ENCODE measurements at regions not wholly inside any gene's neighbourhood (a gene's known extent, or its start where the extent isn't known, plus 50 kb on each side); places are given as distances from the start of the nearest gene placed in this dataset.
A peak's percentile ranks its signal among the peaks of the same experiment; 100 is the strongest.

DNA sequence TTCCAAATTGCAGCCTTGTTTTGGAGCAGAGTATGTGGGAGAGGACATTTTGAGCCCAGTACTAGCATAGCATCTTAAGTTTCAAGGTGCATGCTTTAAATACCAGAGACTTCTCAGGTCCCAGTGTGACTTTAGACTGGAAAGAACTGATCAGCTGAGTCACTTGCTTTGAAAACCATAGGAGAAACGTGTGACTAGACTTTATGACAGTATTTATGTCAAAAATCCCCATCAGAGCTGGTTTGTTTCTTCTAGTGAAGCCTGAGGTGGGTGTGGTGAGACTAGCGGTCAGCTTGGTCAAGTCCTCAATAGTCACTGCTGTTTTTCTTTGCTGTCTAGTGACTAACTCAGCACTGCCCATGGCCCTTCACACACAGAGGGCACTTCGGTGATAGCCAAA, 724.2 kb downstream of the GATA3 start:
- no CpG with 5 or more reads among the region's 3 CpGs for WGBS (ENCODE audit: extremely low coverage, insufficient coverage, insufficient read length)
- no peak overlapping the region for H4K12ac ChIP-seq (ENCODE audit: low read depth, low read length)
- H2BK5ac ChIP-seq (ENCODE audit: low read depth, low read length, poor library complexity): no peak overlapping the region
- no peak overlapping the region for H3K9ac ChIP-seq (ENCODE audit: low read length)
- H2AFZ ChIP-seq (ENCODE audit: insufficient read depth, low read length, poor library complexity): no peak overlapping the region
- peaks cover 2 to 3% of the 10 kb centered on the region in 2 experiments for H3K4me1 ChIP-seq (ENCODE audit: control insufficient read depth in 1 of 2, insufficient read depth in 2 of 2, low read length in 2 of 2)
- H3K27ac ChIP-seq (ENCODE audit: low read depth, low read length): no peak overlapping the region
- H3K79me1 ChIP-seq (ENCODE audit: low read length): no peaks in the 10 kb centered on the region
- H3K79me2 ChIP-seq (ENCODE audit: control insufficient read depth, insufficient read depth, low read length, poor library complexity): no peaks in the 10 kb centered on the region
- H3K27me3 ChIP-seq (ENCODE audit: insufficient read depth, low read length): no peaks in the 10 kb centered on the region
- no peak overlapping the region for H2BK12ac ChIP-seq (ENCODE audit: low read length)
- H2AK5ac ChIP-seq (ENCODE audit: low read length): no peak overlapping the region
- H2BK120ac ChIP-seq (ENCODE audit: insufficient read depth, low read length, poor library complexity): no peak overlapping the region
- H4K8ac ChIP-seq (ENCODE audit: low read depth, low read length): no peak overlapping the region
- no peak overlapping the region for H4K91ac ChIP-seq (ENCODE audit: low read depth, low read length)
- H3K36me3 ChIP-seq (ENCODE audit: control insufficient read depth in 1 of 2, insufficient read depth in 2 of 2, low read length in 2 of 2): no peaks in the 10 kb centered on the region
- no peak overlapping the region for H3K4me2 ChIP-seq (ENCODE audit: low read length)
- peak; percentile 4 to 52 for DNase-seq
- H3K23ac ChIP-seq (ENCODE audit: low read length): no peak overlapping the region
- H3K18ac ChIP-seq (ENCODE audit: low read length): no peak overlapping the region
- no peak overlapping the region for H3K4me3 ChIP-seq (ENCODE audit: low read depth, low read length)
- no peak overlapping the region for H3K4ac ChIP-seq (ENCODE audit: low read depth, low read length)
- no peaks in the 10 kb centered on the region for H3K9me3 ChIP-seq (ENCODE audit: insufficient read depth, low read depth, low read length)
- no peak overlapping the region for H3K14ac ChIP-seq (ENCODE audit: low read length)

DNA sequence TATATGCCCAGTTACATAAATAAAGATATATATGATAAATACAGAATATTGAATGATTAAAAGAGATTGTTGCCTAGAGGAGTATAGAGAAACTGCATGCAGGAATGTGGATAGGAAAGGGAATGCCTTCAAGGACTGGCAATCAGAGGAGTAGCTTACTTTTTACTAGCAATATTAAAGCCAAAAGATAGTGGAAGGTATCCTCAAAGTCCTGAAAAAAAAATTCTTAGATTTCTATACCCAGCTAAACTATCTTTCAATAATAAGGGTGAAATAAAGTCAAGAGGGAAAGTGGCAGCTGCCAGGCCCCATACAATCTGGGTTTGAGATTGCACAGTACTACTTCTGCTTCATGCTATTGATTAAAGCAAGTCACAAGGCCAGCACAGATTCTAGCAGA, 733.2 kb downstream of the GATA3 start:
- Histone ChIP-seq H3K27ac (ENCODE audit: low read depth, low read length) (no peak overlapping the region), H3K18ac (ENCODE audit: low read length) (no peak overlapping the region), H4K8ac (ENCODE audit: low read depth, low read length) (no peak overlapping the region), H4K91ac (ENCODE audit: low read depth, low read length) (no peak overlapping the region), H3K9me3 (ENCODE audit: insufficient read depth, low read depth, low read length) (no peaks in the 10 kb centered on the region), H3K36me3 (ENCODE audit: control insufficient read depth in 1 of 2, insufficient read depth in 2 of 2, low read length in 2 of 2) (no peaks in the 10 kb centered on the region), H3K79me1 (ENCODE audit: low read length) (no peaks in the 10 kb centered on the region), H3K4me3 (ENCODE audit: low read depth, low read length) (no peak overlapping the region), H3K23ac (ENCODE audit: low read length) (no peak overlapping the region), H2AFZ (ENCODE audit: insufficient read depth, low read length, poor library complexity) (no peak overlapping the region), H3K14ac (ENCODE audit: low read length) (no peak overlapping the region), H3K4me2 (ENCODE audit: low read length) (no peak overlapping the region), H4K12ac (ENCODE audit: low read depth, low read length) (no peak overlapping the region), H2BK120ac (ENCODE audit: insufficient read depth, low read length, poor library complexity) (no peak overlapping the region), H2BK12ac (ENCODE audit: low read length) (no peak overlapping the region), H3K9ac (ENCODE audit: low read length) (no peak overlapping the region), H3K4ac (ENCODE audit: low read depth, low read length) (no peak overlapping the region), H3K4me1 (ENCODE audit: control insufficient read depth in 1 of 2, insufficient read depth in 2 of 2, low read length in 2 of 2) (no peaks in the 10 kb centered on the region), H3K79me2 (ENCODE audit: control insufficient read depth, insufficient read depth, low read length, poor library complexity) (no peaks in the 10 kb centered on the region), H2AK5ac (ENCODE audit: low read length) (no peak overlapping the region), H3K27me3 (ENCODE audit: insufficient read depth, low read length) (no peaks in the 10 kb centered on the region), H2BK5ac (ENCODE audit: low read depth, low read length, poor library complexity) (no peak overlapping the region)
- no peak for DNase-seq

DNA sequence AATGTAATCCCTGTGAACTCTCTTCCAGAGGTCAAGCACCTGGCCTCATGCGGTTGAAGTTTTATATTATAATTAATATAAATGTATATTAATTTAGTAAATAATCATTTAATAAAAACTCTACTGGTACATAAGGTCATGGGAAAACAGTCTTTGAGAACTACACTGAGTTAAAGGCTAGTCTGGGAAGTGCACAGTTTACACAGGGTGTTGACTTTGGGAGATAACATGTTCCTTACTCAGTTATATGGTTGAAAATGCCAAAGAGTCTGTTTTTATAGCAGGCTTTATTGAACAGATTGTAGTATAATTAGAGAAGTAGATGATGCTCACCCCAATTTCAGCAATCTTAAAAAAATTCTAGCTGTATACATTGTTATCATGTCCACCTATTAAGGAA, 735.9 kb downstream of the GATA3 start:
- Histone ChIP-seq H3K27me3 (ENCODE audit: insufficient read depth, low read length) (no peaks in the 10 kb centered on the region), H3K18ac (ENCODE audit: low read length) (no peak overlapping the region), H3K9me3 (ENCODE audit: insufficient read depth, low read depth, low read length) (no peaks in the 10 kb centered on the region), H3K9ac (ENCODE audit: low read length) (no peak overlapping the region), H3K36me3 (ENCODE audit: control insufficient read depth in 1 of 2, insufficient read depth in 2 of 2, low read length in 2 of 2) (no peaks in the 10 kb centered on the region), H3K23ac (ENCODE audit: low read length) (no peak overlapping the region), H2AK5ac (ENCODE audit: low read length) (no peak overlapping the region), H3K4ac (ENCODE audit: low read depth, low read length) (no peak overlapping the region), H3K79me2 (ENCODE audit: control insufficient read depth, insufficient read depth, low read length, poor library complexity) (no peaks in the 10 kb centered on the region), H2AFZ (ENCODE audit: insufficient read depth, low read length, poor library complexity) (no peak overlapping the region), H3K4me3 (ENCODE audit: low read depth, low read length) (no peak overlapping the region), H2BK120ac (ENCODE audit: insufficient read depth, low read length, poor library complexity) (no peak overlapping the region), H3K79me1 (ENCODE audit: low read length) (no peaks in the 10 kb centered on the region), H3K4me1 (ENCODE audit: control insufficient read depth in 1 of 2, insufficient read depth in 2 of 2, low read length in 2 of 2) (no peaks in the 10 kb centered on the region), H4K91ac (ENCODE audit: low read depth, low read length) (no peak overlapping the region), H3K4me2 (ENCODE audit: low read length) (no peak overlapping the region), H4K8ac (ENCODE audit: low read depth, low read length) (no peak overlapping the region), H2BK12ac (ENCODE audit: low read length) (no peak overlapping the region), H4K12ac (ENCODE audit: low read depth, low read length) (no peak overlapping the region), H3K14ac (ENCODE audit: low read length) (no peak overlapping the region), H3K27ac (ENCODE audit: low read depth, low read length) (no peak overlapping the region), H2BK5ac (ENCODE audit: low read depth, low read length, poor library complexity) (no peak overlapping the region)
- no CpG with 5 or more reads among the region's 1 CpG for WGBS (ENCODE audit: extremely low coverage, insufficient coverage, insufficient read length)
- DNase-seq: no peak

DNA sequence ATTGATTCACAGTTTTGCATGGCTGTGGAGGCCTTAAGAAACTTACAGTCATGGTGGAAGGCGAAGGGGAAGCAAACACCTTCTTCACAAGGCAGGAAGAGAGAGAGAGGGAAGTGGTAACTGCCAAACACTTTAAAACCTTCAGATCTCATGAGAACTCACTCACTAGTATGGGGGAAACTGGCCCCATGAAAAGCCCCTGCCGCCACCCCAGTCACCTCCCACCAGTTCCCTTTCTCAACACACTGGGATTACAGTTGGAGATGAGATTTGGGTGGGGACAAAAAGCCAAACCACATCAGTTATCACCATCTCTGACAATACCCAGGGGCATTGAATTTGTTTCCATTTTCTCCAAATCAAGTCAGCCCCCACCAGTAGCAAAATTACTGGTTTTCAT, 740.4 kb downstream of the GATA3 start:
- H3K79me1 ChIP-seq (ENCODE audit: low read length): no peaks in the 10 kb centered on the region
- no peak overlapping the region for H4K91ac ChIP-seq (ENCODE audit: low read depth, low read length)
- no CpG with 5 or more reads among the region's 2 CpGs for WGBS (ENCODE audit: extremely low coverage, insufficient coverage, insufficient read length)
- H3K27me3 ChIP-seq (ENCODE audit: insufficient read depth, low read length): no peaks in the 10 kb centered on the region
- no peak overlapping the region for H2BK12ac ChIP-seq (ENCODE audit: low read length)
- no peaks in the 10 kb centered on the region for H3K4me1 ChIP-seq (ENCODE audit: control insufficient read depth in 1 of 2, insufficient read depth in 2 of 2, low read length in 2 of 2)
- H3K27ac ChIP-seq (ENCODE audit: low read depth, low read length): no peak overlapping the region
- no peak overlapping the region for H2AK5ac ChIP-seq (ENCODE audit: low read length)
- no peak overlapping the region for H2BK120ac ChIP-seq (ENCODE audit: insufficient read depth, low read length, poor library complexity)
- H2BK5ac ChIP-seq (ENCODE audit: low read depth, low read length, poor library complexity): no peak overlapping the region
- H3K79me2 ChIP-seq (ENCODE audit: control insufficient read depth, insufficient read depth, low read length, poor library complexity): no peaks in the 10 kb centered on the region
- H3K23ac ChIP-seq (ENCODE audit: low read length): no peak overlapping the region
- no peak for DNase-seq
- no peak overlapping the region for H3K9ac ChIP-seq (ENCODE audit: low read length)
- no peak overlapping the region for H4K8ac ChIP-seq (ENCODE audit: low read depth, low read length)
- no peak overlapping the region for H2AFZ ChIP-seq (ENCODE audit: insufficient read depth, low read length, poor library complexity)
- H3K4me2 ChIP-seq (ENCODE audit: low read length): no peak overlapping the region
- H4K12ac ChIP-seq (ENCODE audit: low read depth, low read length): no peak overlapping the region
- H3K4me3 ChIP-seq (ENCODE audit: low read depth, low read length): no peak overlapping the region
- H3K36me3 ChIP-seq (ENCODE audit: control insufficient read depth in 1 of 2, insufficient read depth in 2 of 2, low read length in 2 of 2): no peaks in the 10 kb centered on the region
- no peaks in the 10 kb centered on the region for H3K9me3 ChIP-seq (ENCODE audit: insufficient read depth, low read depth, low read length)
- H3K4ac ChIP-seq (ENCODE audit: low read depth, low read length): no peak overlapping the region
- H3K14ac ChIP-seq (ENCODE audit: low read length): no peak overlapping the region
- no peak overlapping the region for H3K18ac ChIP-seq (ENCODE audit: low read length)

DNA sequence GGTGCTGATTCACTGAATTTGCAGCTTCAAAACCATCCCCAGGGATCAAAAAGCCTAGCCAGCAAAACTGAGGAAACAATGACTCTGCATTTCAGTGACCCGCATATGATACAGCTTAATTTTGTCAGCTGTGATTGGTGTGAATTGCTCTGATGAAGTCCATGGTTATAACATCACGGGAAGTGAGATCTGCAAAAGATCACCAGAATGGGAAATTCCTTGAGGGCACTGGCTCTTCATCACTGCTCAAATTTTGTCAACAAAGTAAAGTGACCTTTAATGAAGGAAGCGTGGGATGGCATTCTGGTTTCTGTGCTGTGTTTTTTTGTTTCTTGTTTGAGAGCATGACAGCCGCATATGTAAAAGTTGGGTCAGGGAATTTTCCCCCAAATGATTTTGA, 745.9 kb downstream of the GATA3 start:
- no CpG with 5 or more reads among the region's 4 CpGs for WGBS (ENCODE audit: extremely low coverage, insufficient coverage, insufficient read length)
- Histone ChIP-seq H3K79me2 (ENCODE audit: control insufficient read depth, insufficient read depth, low read length, poor library complexity) (no peaks in the 10 kb centered on the region), H3K36me3 (ENCODE audit: control insufficient read depth in 1 of 2, insufficient read depth in 2 of 2, low read length in 2 of 2) (no peaks in the 10 kb centered on the region)

More for the DNA sequence above, 745.9 kb downstream of the GATA3 start:
- no peak overlapping the region for H2BK12ac ChIP-seq (ENCODE audit: low read length)
- peaks cover 0 to 3% of the 10 kb centered on the region in 2 experiments for H3K4me1 ChIP-seq (ENCODE audit: control insufficient read depth in 1 of 2, insufficient read depth in 2 of 2, low read length in 2 of 2)
- no peak for DNase-seq
- H2BK120ac ChIP-seq (ENCODE audit: insufficient read depth, low read length, poor library complexity): no peak overlapping the region
- H3K27ac ChIP-seq (ENCODE audit: low read depth, low read length): no peak overlapping the region
- no peaks in the 10 kb centered on the region for H3K79me1 ChIP-seq (ENCODE audit: low read length)
- H3K4me2 ChIP-seq (ENCODE audit: low read length): no peak overlapping the region
- no peak overlapping the region for H3K23ac ChIP-seq (ENCODE audit: low read length)
- no peaks in the 10 kb centered on the region for H3K27me3 ChIP-seq (ENCODE audit: insufficient read depth, low read length)
- no peak overlapping the region for H3K4ac ChIP-seq (ENCODE audit: low read depth, low read length)
- no peak overlapping the region for H2BK5ac ChIP-seq (ENCODE audit: low read depth, low read length, poor library complexity)
- H4K91ac ChIP-seq (ENCODE audit: low read depth, low read length): no peak overlapping the region
- H3K9me3 ChIP-seq (ENCODE audit: insufficient read depth, low read depth, low read length): no peaks in the 10 kb centered on the region
- no peak overlapping the region for H3K18ac ChIP-seq (ENCODE audit: low read length)
- H3K9ac ChIP-seq (ENCODE audit: low read length): no peak overlapping the region
- H3K14ac ChIP-seq (ENCODE audit: low read length): no peak overlapping the region
- no peak overlapping the region for H2AK5ac ChIP-seq (ENCODE audit: low read length)
- H3K4me3 ChIP-seq (ENCODE audit: low read depth, low read length): no peak overlapping the region
- H2AFZ ChIP-seq (ENCODE audit: insufficient read depth, low read length, poor library complexity): no peak overlapping the region
- H4K8ac ChIP-seq (ENCODE audit: low read depth, low read length): no peak overlapping the region
- H4K12ac ChIP-seq (ENCODE audit: low read depth, low read length): no peak overlapping the region
